H1 (cell line): ENCODE measurements at regions not wholly inside any gene's neighbourhood (a gene's known extent, or its start where the extent isn't known, plus 50 kb on each side); places are given as distances from the start of the nearest gene placed in this dataset.

Source experiments
- EP300 ChIP-seq, 2 experiments: IDR thresholded peaks; 1 replicate in 1 of 2; 2 replicates in 1 of 2; pipeline ENCODE4 v1.6.1; 2011 to 2012; ENCODE audit warnings: low read depth in 2 of 2, low read length in 2 of 2, mild to moderate bottlenecking in 2 of 2, borderline replicate concordance in 1 of 2, inconsistent platforms in 1 of 2, moderate library complexity in 1 of 2
- POLR2AphosphoS5 ChIP-seq: IDR thresholded peaks from 2 replicates; pipeline ENCODE4 v1.6.1; 2011; ENCODE audit warnings: low read depth, low read length
- RFX5 ChIP-seq: IDR thresholded peaks from 2 replicates; pipeline ENCODE4 v1.6.1; 2011; ENCODE audit warnings: low read depth, low read length, improper control_type of control experiment, borderline replicate concordance
- TBP ChIP-seq: IDR thresholded peaks from 2 replicates; pipeline ENCODE4 v1.6.1; 2011; ENCODE audit warnings: low read depth, low read length, improper control_type of control experiment
- YY1 ChIP-seq: IDR thresholded peaks from 2 replicates; pipeline ENCODE4 v1.6.1; 2011; ENCODE audit warnings: low read depth, mild to moderate bottlenecking, low read length
- TF ChIP-seq, protein P1 (sequence below), 3 experiments: IDR thresholded peaks; 1 replicate in 2 of 3; 2 replicates in 1 of 3; pipeline versions ENCODE4 v1.5.1 to v1.6.1; 2011; ENCODE audit warnings: low read length in 3 of 3, mild to moderate bottlenecking in 3 of 3, inconsistent platforms in 2 of 3, low read depth in 1 of 3, moderate library complexity in 1 of 3; ENCODE audit not compliant: insufficient read depth in 1 of 3; ENCODE audit errors: control extremely low read depth in 1 of 3

GRCh38 chr6:48597951-48598350, 487.0 kb upstream of the PTCHD4 start:
- TF ChIP-seq, protein P1, sequence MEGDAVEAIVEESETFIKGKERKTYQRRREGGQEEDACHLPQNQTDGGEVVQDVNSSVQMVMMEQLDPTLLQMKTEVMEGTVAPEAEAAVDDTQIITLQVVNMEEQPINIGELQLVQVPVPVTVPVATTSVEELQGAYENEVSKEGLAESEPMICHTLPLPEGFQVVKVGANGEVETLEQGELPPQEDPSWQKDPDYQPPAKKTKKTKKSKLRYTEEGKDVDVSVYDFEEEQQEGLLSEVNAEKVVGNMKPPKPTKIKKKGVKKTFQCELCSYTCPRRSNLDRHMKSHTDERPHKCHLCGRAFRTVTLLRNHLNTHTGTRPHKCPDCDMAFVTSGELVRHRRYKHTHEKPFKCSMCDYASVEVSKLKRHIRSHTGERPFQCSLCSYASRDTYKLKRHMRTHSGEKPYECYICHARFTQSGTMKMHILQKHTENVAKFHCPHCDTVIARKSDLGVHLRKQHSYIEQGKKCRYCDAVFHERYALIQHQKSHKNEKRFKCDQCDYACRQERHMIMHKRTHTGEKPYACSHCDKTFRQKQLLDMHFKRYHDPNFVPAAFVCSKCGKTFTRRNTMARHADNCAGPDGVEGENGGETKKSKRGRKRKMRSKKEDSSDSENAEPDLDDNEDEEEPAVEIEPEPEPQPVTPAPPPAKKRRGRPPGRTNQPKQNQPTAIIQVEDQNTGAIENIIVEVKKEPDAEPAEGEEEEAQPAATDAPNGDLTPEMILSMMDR (IDR thresholded peaks at IDR 0.05; ENCODE audit: control extremely low read depth in 1 of 3, insufficient read depth in 1 of 3, low read depth in 1 of 3, low read length in 3 of 3): no peak
- TF ChIP-seq YY1 (no peak), EP300 (IDR thresholded peaks at IDR 0.05; ENCODE audit: borderline replicate concordance in 1 of 2, low read depth in 2 of 2, low read length in 2 of 2) (no peak), RFX5 (no peak), POLR2AphosphoS5 (no peak), TBP (no peak)
